ENCODE measurements at regions not wholly inside any gene's neighbourhood (a gene's known extent, or its start where the extent isn't known, plus 50 kb on each side); places are given as distances from the start of the nearest gene placed in this dataset.

- DNase-seq = no peak
Observed at GRCh38 chr7:53539558-53539957, 504.1 kb downstream of the POM121L12 start.

DNA sequence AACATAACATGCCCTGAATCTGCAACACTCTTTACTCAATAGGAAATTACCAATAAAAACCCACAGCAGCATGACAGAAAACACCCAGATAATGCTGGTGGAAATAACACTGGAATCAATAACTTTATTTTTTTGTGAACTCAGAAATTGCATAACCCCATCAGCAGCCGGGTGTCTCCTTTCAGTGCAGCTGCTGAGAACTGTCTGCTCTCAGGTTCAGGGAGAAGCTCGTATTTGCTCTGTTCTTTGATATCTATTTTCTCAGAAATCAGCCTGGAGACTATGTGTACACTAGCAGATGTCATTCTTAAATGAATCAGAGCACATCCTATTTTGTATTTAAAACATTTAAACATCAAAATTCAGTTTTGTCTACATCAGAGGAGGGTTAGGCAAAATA, 506.0 kb downstream of the POM121L12 start:
- DNase-seq = no peak

DNA sequence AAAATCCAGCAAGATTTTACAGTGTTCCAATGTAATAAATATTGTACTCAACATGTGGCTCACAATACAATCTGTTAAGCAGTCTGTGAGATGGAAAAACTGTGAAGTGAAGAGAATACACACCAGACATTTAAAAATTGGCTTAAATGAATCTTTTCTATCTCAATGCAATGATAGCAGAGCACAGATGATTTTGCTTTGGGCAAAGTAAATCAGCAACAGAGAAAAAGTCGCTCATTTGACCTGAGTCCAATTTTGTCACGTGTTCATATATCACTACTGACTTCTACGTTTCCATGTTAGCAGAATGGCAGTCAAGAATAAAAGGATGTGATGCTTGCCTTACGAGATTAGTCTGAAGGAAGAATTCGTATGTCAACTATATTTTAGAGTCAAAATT, 506.7 kb downstream of the POM121L12 start:
- no peak for DNase-seq
